Tongue (tissue), 1 donor: ENCODE measurements at regions not wholly inside any gene's neighbourhood (a gene's known extent, or its start where the extent isn't known, plus 50 kb on each side); places are given as distances from the start of the nearest gene placed in this dataset.

Experiments used
- DNase-seq: peaks from one replicate; pipeline ENCODE4 v3.0.0-alpha.2; 2015

GRCh38 chr5:173764332-173765028 is 123.7 kb upstream of the CPEB4 start:
- peak; percentile 75 for DNase-seq

- DNase-seq = no peak
Observed at GRCh38 chr5:173765029-173765644, 123.0 kb upstream of the CPEB4 start.

GRCh38 chr5:173765661-173766060 is 122.5 kb upstream of the CPEB4 start:
- DNase-seq = no peak

DNA sequence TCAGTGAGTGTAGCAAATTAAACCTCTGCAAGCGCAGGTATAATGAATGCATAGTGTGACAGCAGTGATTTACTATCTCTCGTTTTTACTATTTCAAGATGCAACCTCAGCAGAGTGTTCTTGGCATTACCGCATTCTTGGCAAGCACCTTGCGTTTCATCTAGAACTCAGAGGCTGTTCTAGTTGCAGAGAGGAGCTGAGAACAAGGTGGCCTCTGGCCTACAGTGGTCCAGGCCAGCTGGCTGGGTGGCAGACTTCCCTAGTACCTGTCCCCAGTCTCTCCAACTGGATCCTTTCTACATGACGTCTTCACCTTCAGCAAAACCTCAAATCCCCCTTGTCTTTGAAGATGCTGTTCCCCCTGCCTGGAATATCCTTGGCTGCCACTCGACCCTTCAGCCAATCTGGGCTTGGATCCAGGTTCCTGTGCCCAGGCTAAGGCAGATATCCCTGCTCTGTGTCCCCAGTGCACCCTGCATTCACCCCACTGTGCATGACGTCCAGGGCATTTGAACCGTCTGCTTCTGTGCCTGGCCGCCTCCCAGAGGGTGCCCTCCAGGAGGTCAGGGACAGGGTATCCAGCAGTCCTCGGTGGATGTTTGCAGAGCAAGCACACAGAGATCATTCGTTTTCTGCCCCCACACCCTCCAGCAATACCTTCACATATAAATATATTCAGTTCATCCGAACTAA is 120.4 kb upstream of the CPEB4 start:
- DNase-seq = no peak

GRCh38 chr5:173768267-173768806 is 119.8 kb upstream of the CPEB4 start:
- no peak for DNase-seq

DNA sequence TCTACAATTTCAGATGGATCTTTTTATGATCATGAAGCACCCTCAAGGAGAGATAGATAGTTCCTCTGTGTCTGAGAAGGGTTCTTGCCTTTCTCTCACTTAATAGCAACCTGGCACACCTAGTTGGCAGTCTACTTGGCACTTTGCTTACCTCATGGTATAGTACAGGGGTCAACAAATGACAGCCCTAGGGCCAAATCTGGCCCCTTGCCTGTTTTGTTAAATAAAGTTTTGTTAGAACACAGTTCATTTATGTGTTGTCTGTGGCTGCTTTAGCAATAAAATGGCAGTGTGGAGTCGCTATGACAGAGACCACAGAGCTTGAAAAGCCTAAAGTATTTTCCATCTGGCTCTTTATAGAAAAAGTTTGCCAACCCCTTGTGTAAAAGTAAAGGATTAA is 119.3 kb upstream of the CPEB4 start:
- no peak for DNase-seq

DNA sequence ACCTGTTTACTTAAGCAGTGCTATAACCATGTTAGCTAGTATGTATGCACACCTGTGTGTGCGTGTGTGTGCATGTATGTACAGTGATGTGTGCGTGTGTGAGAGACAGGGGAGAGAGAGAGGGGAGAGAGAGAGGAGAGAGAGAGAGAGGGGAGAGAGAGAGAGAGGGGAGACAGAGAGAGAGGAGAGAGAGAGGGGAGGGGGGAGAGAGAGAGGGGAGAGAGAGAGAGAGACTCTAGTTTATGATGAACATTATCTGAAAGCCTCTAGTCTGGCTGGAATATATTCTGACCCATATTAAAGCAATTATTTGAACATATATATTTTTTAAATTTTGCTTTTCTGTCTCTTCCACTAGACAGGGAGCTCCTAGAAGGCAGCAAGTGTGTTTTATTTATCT is 117.5 kb upstream of the CPEB4 start:
- DNase-seq = no peak

- DNase-seq = peak; percentile 25
Observed at GRCh38 chr5:173771121-173771724, 116.9 kb upstream of the CPEB4 start.

DNA sequence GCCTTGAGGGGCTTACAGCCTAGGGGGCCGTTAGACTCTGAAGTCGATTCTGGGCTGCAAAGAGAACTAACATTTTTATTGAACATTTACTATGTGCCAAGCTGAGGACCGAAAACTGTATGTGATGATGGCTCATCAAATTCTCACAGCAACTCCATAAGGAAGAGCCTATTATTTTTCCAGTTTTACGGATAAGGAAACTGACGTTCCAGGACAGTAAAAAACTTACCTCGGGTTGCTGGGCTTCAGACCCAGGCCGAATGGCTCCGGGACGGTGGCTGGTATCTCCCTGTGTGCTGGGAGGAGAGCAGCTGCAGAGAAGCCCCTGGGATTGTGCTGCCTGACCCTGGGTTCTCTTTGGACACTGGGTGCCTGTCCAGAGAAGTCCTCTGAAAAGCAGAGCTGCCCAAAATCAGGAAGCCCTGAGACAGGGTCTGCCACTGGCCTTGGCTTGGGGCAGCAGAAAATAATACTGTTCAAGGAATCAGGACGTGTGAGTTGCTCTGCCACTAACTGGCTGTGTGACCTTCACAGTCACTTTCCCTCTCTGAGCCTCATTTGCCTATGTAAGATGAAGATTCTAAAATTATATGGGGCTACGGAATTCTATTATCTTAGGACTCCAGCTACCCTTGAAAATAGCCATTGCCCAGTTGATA is 116.3 kb upstream of the CPEB4 start:
- DNase-seq = no peak

- peak; percentile 36 for DNase-seq
Observed at GRCh38 chr5:173772384-173773059, 115.6 kb upstream of the CPEB4 start.

- DNase-seq = peak; percentile 60
Observed at GRCh38 chr5:173774271-173774761, 113.8 kb upstream of the CPEB4 start.

- DNase-seq = peak; percentile 88
Observed at GRCh38 chr5:173775261-173776197, 112.6 kb upstream of the CPEB4 start.

DNA sequence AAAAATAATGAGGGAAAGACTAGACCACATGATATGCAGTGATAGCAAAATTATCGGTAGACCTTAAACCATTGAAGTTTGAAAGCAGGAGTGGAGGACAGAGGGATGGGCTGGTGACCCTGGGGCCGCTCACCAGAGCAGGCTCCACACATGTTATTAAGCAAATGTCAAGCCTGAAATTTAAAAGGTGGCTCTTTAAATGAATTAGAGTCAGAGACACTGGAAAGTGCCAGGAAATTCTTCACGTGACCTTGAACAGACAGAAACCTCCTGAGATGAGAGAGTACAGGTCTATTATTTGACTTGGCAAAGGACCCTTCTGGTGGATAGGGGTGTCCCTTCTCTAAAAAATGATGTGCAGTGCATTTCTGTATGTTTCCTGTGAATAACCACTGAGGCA is 111.0 kb upstream of the CPEB4 start:
- no peak for DNase-seq

- DNase-seq = no peak
Observed at GRCh38 chr5:173777674-173778073, 110.5 kb upstream of the CPEB4 start.

DNA sequence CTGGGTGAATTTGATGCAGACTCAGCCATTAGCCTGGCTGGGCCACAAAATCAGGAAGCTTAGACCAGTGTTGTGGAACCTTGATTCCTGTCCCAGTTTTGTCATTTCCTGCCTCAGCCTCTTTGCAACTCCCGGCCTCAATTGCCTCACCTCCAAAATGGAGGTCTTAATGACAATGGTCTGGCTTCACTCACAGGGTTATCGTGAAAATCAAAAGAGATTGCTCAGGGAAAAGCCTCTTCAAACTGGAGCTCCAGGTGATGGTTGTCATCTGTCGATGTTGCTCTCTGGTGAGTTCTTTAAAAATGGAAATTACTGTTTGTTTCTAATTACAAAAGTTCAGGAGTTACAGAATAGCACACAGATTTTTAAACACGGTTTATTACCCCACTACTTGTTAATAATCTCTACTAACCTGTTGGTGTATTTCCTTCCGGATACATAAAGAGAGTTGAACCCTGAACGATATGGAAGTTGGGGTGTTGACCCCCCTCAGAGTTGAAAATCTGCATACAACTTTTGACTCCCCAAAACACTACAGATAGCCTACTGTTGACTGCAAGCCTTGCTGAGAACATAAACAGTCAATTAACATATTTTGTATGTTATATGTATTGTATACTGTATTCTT is 109.9 kb upstream of the CPEB4 start:
- DNase-seq = peak; percentile 22

- no peak for DNase-seq
Observed at GRCh38 chr5:173778784-173779304, 109.3 kb upstream of the CPEB4 start.

GRCh38 chr5:173780235-173781234 is 107.6 kb upstream of the CPEB4 start:
- DNase-seq = no peak

DNA sequence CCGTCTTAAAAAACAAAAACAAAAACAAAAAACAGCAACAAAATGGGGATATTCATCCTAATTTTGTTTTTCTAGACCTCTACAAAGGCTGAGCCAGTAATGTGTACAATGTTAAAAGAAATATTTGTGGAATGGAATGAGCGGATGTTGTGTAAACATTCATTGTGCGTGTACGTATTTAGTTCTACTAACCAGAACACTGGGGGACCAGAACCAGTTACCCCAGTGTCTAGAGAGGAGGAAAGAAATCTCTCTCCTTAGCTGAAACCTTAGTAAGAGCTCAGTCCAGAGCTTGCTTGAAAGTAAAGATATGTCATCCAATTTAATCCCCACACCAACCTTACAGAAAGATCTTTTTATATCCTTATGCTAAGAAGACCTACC is 106.7 kb upstream of the CPEB4 start:
- DNase-seq = no peak
